CD14-positive monocyte (primary cell): ENCODE measurements at regions not wholly inside any gene's neighbourhood (a gene's known extent, or its start where the extent isn't known, plus 50 kb on each side); places are given as distances from the start of the nearest gene placed in this dataset.
"Not testable (repeated sequence)": the region's sequence is repeated elsewhere in the genome, so short reads cannot be mapped to it uniquely, and the experiment has no call there.

Experiments used
- DNase-seq, 3 donors: peaks; one replicate each; pipeline ENCODE4 v3.0.0-alpha.2; 2011 to 2022
- H2AFZ ChIP-seq: 2 replicates; pipeline ENCODE4 v1.6.0; 2012; ENCODE audit warnings: mild to moderate bottlenecking, low read depth, low read length, inconsistent platforms; ENCODE audit not compliant: insufficient read depth, poor library complexity, severe bottlenecking
- H3K27ac ChIP-seq, 2 donors: 1 replicate in 1 of 2; 2 replicates in 1 of 2; pipeline ENCODE4 v1.5.1; 2012 to 2013; ENCODE audit warnings: low read length in 2 of 2, control low read depth in 1 of 2, inconsistent platforms in 1 of 2, low read depth in 1 of 2, mild to moderate bottlenecking in 1 of 2
- H3K27me3 ChIP-seq, 2 donors: one replicate each; pipeline versions ENCODE4 v1.6.0 to v1.6.1; 2011 to 2013; ENCODE audit warnings: low read length in 2 of 2; ENCODE audit not compliant: control insufficient read depth in 2 of 2, insufficient read depth in 2 of 2
- H3K36me3 ChIP-seq, 2 donors: replicated peaks in 1 of 2; 1 replicate in 1 of 2; 2 replicates in 1 of 2; pipeline versions ENCODE4 v1.5.1 to v1.6.1; 2012 to 2013; ENCODE audit warnings: low read length in 2 of 2, control low read depth in 1 of 2, inconsistent platforms in 1 of 2, mild to moderate bottlenecking in 1 of 2; ENCODE audit not compliant: insufficient read depth in 2 of 2, control insufficient read depth in 1 of 2
- H3K4me1 ChIP-seq, 2 donors: 1 replicate in 1 of 2; 2 replicates in 1 of 2; pipeline versions ENCODE4 v1.5.1 to v1.6.1; 2012 to 2013; ENCODE audit warnings: low read length in 2 of 2, control low read depth in 1 of 2, inconsistent platforms in 1 of 2, mild to moderate bottlenecking in 1 of 2, moderate library complexity in 1 of 2; ENCODE audit not compliant: insufficient read depth in 2 of 2, control insufficient read depth in 1 of 2
- H3K4me2 ChIP-seq: replicated peaks from 2 replicates; pipeline ENCODE3; 2012; ENCODE audit warnings: low read length, moderate library complexity, mild to moderate bottlenecking; ENCODE audit not compliant: poor library complexity, severe bottlenecking; ENCODE audit errors: extremely low read depth
- H3K4me3 ChIP-seq, 3 experiments: fragments of 200-600 bp in 1 of 3; sonication (generic) in 1 of 3; replicated peaks in 1 of 3; 1 replicate in 2 of 3; 2 replicates in 1 of 3; pipeline ENCODE4 v1.5.1; 2011 to 2013; ENCODE audit warnings: low read length in 3 of 3, mild to moderate bottlenecking in 3 of 3, control low read depth in 2 of 3, low read depth in 2 of 3, inconsistent platforms in 1 of 3, moderate library complexity in 1 of 3
- H3K79me2 ChIP-seq: 2 replicates; pipeline ENCODE4 v1.6.0; 2012; ENCODE audit warnings: mild to moderate bottlenecking, control low read depth, inconsistent platforms, low read length, moderate library complexity; ENCODE audit not compliant: insufficient read depth
- H3K9ac ChIP-seq: 2 replicates; pipeline ENCODE4 v1.6.0; 2017; ENCODE audit warnings: low read length, mild to moderate bottlenecking; ENCODE audit not compliant: insufficient read depth, poor library complexity, severe bottlenecking
- H3K9me3 ChIP-seq, 2 donors: replicated peaks in 1 of 2; 1 replicate in 1 of 2; 2 replicates in 1 of 2; pipeline versions ENCODE4 v1.5.1 to v1.6.1; 2012 to 2013; ENCODE audit warnings: low read length in 2 of 2, control low read depth in 1 of 2; ENCODE audit not compliant: control insufficient read depth in 1 of 2, insufficient read depth in 1 of 2
- H4K20me1 ChIP-seq: 2 replicates; pipeline ENCODE4 v1.6.0; 2012; ENCODE audit warnings: mild to moderate bottlenecking, low read length, control low read depth, moderate library complexity; ENCODE audit not compliant: insufficient read depth
- H3K27ac Mint-ChIP-seq, 7 donors: one replicate each; pipeline ENCODE4 v1.8.0; 2020; ENCODE audit warnings: mild to moderate bottlenecking in 7 of 7, mixed read lengths in 7 of 7, moderate library complexity in 6 of 7, inconsistent platforms in 2 of 7
- H3K27me3 Mint-ChIP-seq, 3 donors: one replicate each; pipeline ENCODE4 v1.8.0; 2021 to 2022; ENCODE audit warnings: low read depth in 3 of 3, mild to moderate bottlenecking in 3 of 3, mixed read lengths in 3 of 3, moderate library complexity in 3 of 3, inconsistent platforms in 1 of 3
- H3K36me3 Mint-ChIP-seq, 2 donors: one replicate each; pipeline ENCODE4 v1.8.0; 2020; ENCODE audit warnings: mixed read lengths in 2 of 2, inconsistent platforms in 1 of 2, mild to moderate bottlenecking in 1 of 2
- H3K4me1 Mint-ChIP-seq: one replicate; pipeline ENCODE4 v1.8.0; 2020; ENCODE audit warnings: mild to moderate bottlenecking, mixed read lengths
- H3K4me3 Mint-ChIP-seq, 2 donors: one replicate each; pipeline ENCODE4 v1.8.0; 2020; ENCODE audit warnings: mild to moderate bottlenecking in 2 of 2, mixed read lengths in 2 of 2, moderate library complexity in 1 of 2
- H3K9me3 Mint-ChIP-seq, 7 donors: one replicate each; pipeline ENCODE4 v1.8.0; 2020 to 2022; ENCODE audit warnings: mixed read lengths in 7 of 7, mild to moderate bottlenecking in 6 of 7, moderate library complexity in 6 of 7, inconsistent platforms in 2 of 7
- CTCF ChIP-seq: fragments of 200-600 bp; IDR thresholded peaks from one replicate; pipeline ENCODE4 v1.8.0; 2022; ENCODE audit warnings: antibody characterized with exemption, mild to moderate bottlenecking
- WGBS: methylation state at CpG from one replicate; pipeline ENCODE4 v1.1.5; 2013; ENCODE audit warnings: missing lambda C conversion rate; ENCODE audit not compliant: insufficient coverage; 5-methylcytosine and 5-hydroxymethylcytosine counted together
- intact Hi-C, 2 donors: fragments of 100-400 bp; cut with micrococcal nuclease; formaldehyde crosslinking; loops; one replicate each; pipeline versions ENCODE4 v1.15.0 to v1.15.1; 2023

GRCh38 chr4:147247579-147247978 is 233.3 kb upstream of the EDNRA start:
- no peaks in the 10 kb centered on the region for H3K4me1 ChIP-seq
- no peak overlapping the region for H3K27ac Mint-ChIP-seq

GRCh38 chr4:147250062-147250461 is 230.8 kb upstream of the EDNRA start:
- intact Hi-C loops, result no loop called here
- H3K36me3 ChIP-seq, result no peaks in the 10 kb centered on the region
- H3K4me2 ChIP-seq, result no peak overlapping the region
- Mint-ChIP-seq H3K4me1 (no peaks in the 10 kb centered on the region), H3K27ac (no peak overlapping the region), H3K4me3 (no peak overlapping the region), H3K9me3 (peaks cover 1 to 13% (median 4%) of the 10 kb centered on the region in 7 donors), H3K36me3 (no peaks in the 10 kb centered on the region), H3K27me3 (peaks cover 0 to 2% (median 0%) of the 10 kb centered on the region in 3 donors)
- H3K79me2 ChIP-seq, result no peaks in the 10 kb centered on the region
- H2AFZ ChIP-seq, result no peak overlapping the region
- H3K27ac ChIP-seq, result no peak overlapping the region
- H3K4me3 ChIP-seq, result no peak overlapping the region
- no peaks in the 10 kb centered on the region for H4K20me1 ChIP-seq
- no peak overlapping the region for H3K9ac ChIP-seq
- no peaks in the 10 kb centered on the region for H3K4me1 ChIP-seq
- peaks cover 6 to 7% of the 10 kb centered on the region in 2 donors for H3K9me3 ChIP-seq
- no peak for DNase-seq
- TF ChIP-seq CTCF, result no peak
- no peaks in the 10 kb centered on the region for H3K27me3 ChIP-seq

More at GRCh38 chr4:147247579-147247978, 233.3 kb upstream of the EDNRA start:
- WGBS, result no CpG with 5 or more reads among the region's 2 CpGs
- no peaks in the 10 kb centered on the region for H3K36me3 ChIP-seq
- TF ChIP-seq CTCF, result no peak
- no peaks in the 10 kb centered on the region for H4K20me1 ChIP-seq
- Mint-ChIP-seq H3K4me3 (no peak overlapping the region), H3K9me3 (peaks cover 0 to 8% (median 3%) of the 10 kb centered on the region in 7 donors), H3K27me3 (peaks cover 0 to 2% (median 0%) of the 10 kb centered on the region in 3 donors), H3K36me3 (no peaks in the 10 kb centered on the region), H3K4me1 (no peaks in the 10 kb centered on the region)
- no peaks in the 10 kb centered on the region for H3K79me2 ChIP-seq
- no peak overlapping the region for H3K9ac ChIP-seq
- peaks cover 3 to 7% of the 10 kb centered on the region in 2 donors for H3K9me3 ChIP-seq
- H3K27me3 ChIP-seq, result no peaks in the 10 kb centered on the region
- no peak overlapping the region for H3K4me2 ChIP-seq
- no peak overlapping the region for H3K27ac ChIP-seq
- intact Hi-C loops, result no loop called here
- no peak overlapping the region for H3K4me3 ChIP-seq
- H2AFZ ChIP-seq, result no peak overlapping the region
- no peak for DNase-seq

GRCh38 chr4:147255268-147255667 is 225.6 kb upstream of the EDNRA start:
- intact Hi-C loops, H4K20me1 ChIP-seq, H3K79me2 ChIP-seq, H3K4me3 ChIP-seq, H3K9ac ChIP-seq, H3K4me1 ChIP-seq, H3K4me2 ChIP-seq, H3K4me1 Mint-ChIP-seq, DNase-seq, H3K36me3 Mint-ChIP-seq, H2AFZ ChIP-seq, H3K36me3 ChIP-seq, H3K27me3 Mint-ChIP-seq, H3K27me3 ChIP-seq, H3K27ac Mint-ChIP-seq, H3K27ac ChIP-seq, H3K4me3 Mint-ChIP-seq: not testable (repeated sequence)
- 90% methylated on average over 8 of the region's 11 CpGs for WGBS
- H3K9me3 ChIP-seq, result peaks cover 5 to 11% of the 10 kb centered on the region in 2 donors
- peaks cover 0 to 21% (median 12%) of the 10 kb centered on the region in 7 donors for H3K9me3 Mint-ChIP-seq
